K562 (cell line): ENCODE measurements at regions not wholly inside any gene's neighbourhood (a gene's known extent, or its start where the extent isn't known, plus 50 kb on each side); places are given as distances from the start of the nearest gene placed in this dataset.

Experiments used
- ATF7 ChIP-seq: fragments of 450-650 bp; IDR thresholded peaks from 2 replicates; pipeline ENCODE4 v1.7.1; 2014; ENCODE audit warnings: mild to moderate bottlenecking, moderate library complexity
- CHD1 ChIP-seq: fragments of 200-600 bp; sonication (generic); IDR thresholded peaks from one replicate; pipeline ENCODE4 v1.6.1; 2012; ENCODE audit warnings: mild to moderate bottlenecking, moderate library complexity, low read length, inconsistent platforms
- CREBBP ChIP-seq: IDR thresholded peaks from one replicate; pipeline ENCODE4 v1.6.1; 2012; ENCODE audit warnings: low read depth, mild to moderate bottlenecking, control low read depth, inconsistent platforms, low read length
- DEAF1 ChIP-seq: fragments of 450-650 bp; formaldehyde crosslinking; IDR thresholded peaks from 2 replicates; pipeline ENCODE4 v1.4.0; 2020; ENCODE audit warnings: mild to moderate bottlenecking, moderate library complexity
- FOXA1 ChIP-seq: fragments of 450-650 bp; IDR thresholded peaks from 2 replicates; pipeline ENCODE4 v1.6.1; 2016; ENCODE audit warnings: mild to moderate bottlenecking, borderline replicate concordance
- FOXJ3 ChIP-seq: sonication (generic); formaldehyde crosslinking; IDR thresholded peaks from 2 replicates; pipeline ENCODE4 v1.4.0; 2020; ENCODE audit warnings: mild to moderate bottlenecking, missing genetic modification reagents
- FOXM1 ChIP-seq, 2 experiments: fragments of 450-650 bp in 1 of 2; sonication (generic) in 1 of 2; formaldehyde crosslinking in 1 of 2; IDR thresholded peaks; 2 replicates each; pipeline versions ENCODE4 v1.6.1 to v1.9.0; 2017 to 2022; ENCODE audit warnings: low read depth in 2 of 2, mild to moderate bottlenecking in 2 of 2, missing genetic modification reagents in 1 of 2, moderate library complexity in 1 of 2
- HMGN3 ChIP-seq: IDR thresholded peaks from 2 replicates; pipeline ENCODE4 v1.6.1; 2011; ENCODE audit warnings: borderline replicate concordance, low read depth, mild to moderate bottlenecking, mixed read lengths, low read length; ENCODE audit not compliant: insufficient read length; ENCODE audit errors: extremely low read depth
- KDM1A ChIP-seq, 2 experiments: fragments of 450-650 bp; IDR thresholded peaks; 2 replicates each; pipeline ENCODE4 v1.6.1; 2016; ENCODE audit warnings: mild to moderate bottlenecking in 2 of 2
- KDM4B ChIP-seq, 2 experiments: fragments of 450-650 bp in 1 of 2; sonication (generic) in 1 of 2; IDR thresholded peaks; 2 replicates each; pipeline ENCODE4 v1.6.1; 2016 to 2017; ENCODE audit warnings: borderline replicate concordance in 2 of 2, antibody characterized with exemption in 1 of 2, low read depth in 1 of 2, mild to moderate bottlenecking in 1 of 2
- KLF1 ChIP-seq: fragments of 450-650 bp; IDR thresholded peaks from 2 replicates; pipeline ENCODE4 v1.6.1; 2016; ENCODE audit warnings: missing genetic modification characterization, missing compliant biosample characterization
- MNT ChIP-seq, 2 experiments: fragments of 450-650 bp; conservative IDR thresholded peaks; 2 replicates each; pipeline ENCODE4 v1.6.1; 2017; ENCODE audit warnings: mild to moderate bottlenecking in 2 of 2, moderate library complexity in 2 of 2
- MTA1 ChIP-seq: fragments of 450-650 bp; IDR thresholded peaks from 2 replicates; pipeline ENCODE4 v1.6.1; 2017; ENCODE audit warnings: borderline replicate concordance
- MTA2 ChIP-seq: fragments of 450-650 bp; IDR thresholded peaks from 2 replicates; pipeline ENCODE4 v1.6.1; 2016; ENCODE audit warnings: low read depth
- MYNN ChIP-seq, 2 experiments: sonication (generic); formaldehyde crosslinking in 1 of 2; IDR thresholded peaks; 2 replicates each; pipeline versions ENCODE4 v1.5.0 to v1.6.1; 2016 to 2020; ENCODE audit warnings: antibody characterized with exemption in 1 of 2, missing genetic modification reagents in 1 of 2
- STAT5A ChIP-seq: IDR thresholded peaks from 2 replicates; pipeline ENCODE4 v1.6.1; 2012; ENCODE audit warnings: low read length, inconsistent platforms, borderline replicate concordance
- ZBTB11 ChIP-seq, 3 experiments: fragments of 200-800 bp in 1 of 3; fragments of 250-450 bp in 1 of 3; fragments of 450-650 bp in 1 of 3; sonication (Bioruptor Pico) in 1 of 3; sonication (Bioruptor generic) in 1 of 3; formaldehyde crosslinking in 1 of 3; IDR thresholded peaks; 2 replicates each; pipeline versions ENCODE4 v1.6.1 to v1.8.0; 2016 to 2022; ENCODE audit warnings: mild to moderate bottlenecking in 2 of 3, missing genetic modification characterization in 2 of 3, missing compliant biosample characterization in 1 of 3, moderate library complexity in 1 of 3
- ZNF175 ChIP-seq: fragments of 200-800 bp; sonication (Bioruptor generic); IDR thresholded peaks from 2 replicates; pipeline ENCODE4 v1.6.1; 2016; ENCODE audit warnings: low read depth, mild to moderate bottlenecking, missing genetic modification characterization, missing compliant biosample characterization
- ZNF197 ChIP-seq: fragments of 200-800 bp; sonication (Bioruptor generic); IDR thresholded peaks from 2 replicates; pipeline ENCODE4 v1.6.1; 2016; ENCODE audit warnings: low read depth, missing genetic modification characterization, missing compliant biosample characterization

- peak; percentile 61 to 76 for TF ChIP-seq MNT (conservative IDR thresholded peaks at IDR 0.05)
- no peak for TF ChIP-seq KDM4B (IDR thresholded peaks at IDR 0.05; ENCODE audit: borderline replicate concordance in 2 of 2, low read depth in 1 of 2)
- no peak for TF ChIP-seq MYNN (IDR thresholded peaks at IDR 0.05)
- no peak for TF ChIP-seq MYNN (CRISPR knock-in tag; IDR thresholded peaks at IDR 0.05)
- TF ChIP-seq FOXJ3 (CRISPR knock-in tag) = no peak
- TF ChIP-seq DEAF1 (CRISPR knock-in tag) = 0 out of 2 replicates have a peak, but pooled peaks have one; percentile 3
- 0 out of 2 replicates have a peak, but pooled peaks have one; percentile 24 for TF ChIP-seq ATF7
- 0 out of 6 replicates have a peak, but pooled peaks of 1 of the 3 experiments have one; percentile 28 for TF ChIP-seq ZBTB11 (CRISPR knock-in tag; IDR thresholded peaks at IDR 0.05)
- no peak for TF ChIP-seq HMGN3
- no peak for TF ChIP-seq ZNF197 (CRISPR knock-in tag)
- peak; percentile 50; the same call in 1 of the 2 replicates for TF ChIP-seq FOXA1
- TF ChIP-seq STAT5A = peak; percentile 85
- TF ChIP-seq KLF1 (tag) = no peak
- TF ChIP-seq MTA1 = peak; percentile 60; the same call in 1 of the 2 replicates
- peak; percentile 96 for TF ChIP-seq FOXM1 (IDR thresholded peaks at IDR 0.05; ENCODE audit: low read depth)
- no peak for TF ChIP-seq FOXM1 (CRISPR knock-in tag; IDR thresholded peaks at IDR 0.05; ENCODE audit: low read depth)
- no peak for TF ChIP-seq CREBBP
- peak; percentile 73 to 74 for TF ChIP-seq KDM1A (IDR thresholded peaks at IDR 0.05)
- no peak for TF ChIP-seq ZNF175
- no peak for TF ChIP-seq CHD1
- peak; percentile 72 for TF ChIP-seq MTA2
Measured at GRCh38 chr3:178260887-178261565, 275.2 kb upstream of the KCNMB2 start (continued).
